BE2C (cell line): ENCODE measurements at regions not wholly inside any gene's neighbourhood (a gene's known extent, or its start where the extent isn't known, plus 50 kb on each side); places are given as distances from the start of the nearest gene placed in this dataset.

ENCODE experiments used
- DNase-seq: peaks from one replicate; pipeline ENCODE4 v3.0.0-alpha.2; 2020
- H3K27me3 ChIP-seq: fragments of 250-450 bp; sonication (Bioruptor Pico); 2 replicates; pipeline ENCODE4 v1.5.1; 2020; ENCODE audit warnings: mild to moderate bottlenecking
- H3K36me3 ChIP-seq: fragments of 250-450 bp; sonication (Bioruptor Pico); 2 replicates; pipeline ENCODE4 v1.5.1; 2020; ENCODE audit warnings: mild to moderate bottlenecking
- H3K4me1 ChIP-seq: fragments of 250-450 bp; sonication (Bioruptor Pico); 2 replicates; pipeline ENCODE4 v1.5.1; 2020
- H3K4me3 ChIP-seq: 2 replicates; pipeline ENCODE4 v1.5.1; 2011; ENCODE audit warnings: low read depth, low read length
- H3K9me3 ChIP-seq: fragments of 250-450 bp; sonication (Bioruptor Pico); 2 replicates; pipeline ENCODE4 v1.5.1; 2020
- TF ChIP-seq, protein P1 (sequence below): IDR thresholded peaks from 2 replicates; pipeline ENCODE4 v1.5.1; 2012; ENCODE audit warnings: mild to moderate bottlenecking, low read depth, low read length

DNA sequence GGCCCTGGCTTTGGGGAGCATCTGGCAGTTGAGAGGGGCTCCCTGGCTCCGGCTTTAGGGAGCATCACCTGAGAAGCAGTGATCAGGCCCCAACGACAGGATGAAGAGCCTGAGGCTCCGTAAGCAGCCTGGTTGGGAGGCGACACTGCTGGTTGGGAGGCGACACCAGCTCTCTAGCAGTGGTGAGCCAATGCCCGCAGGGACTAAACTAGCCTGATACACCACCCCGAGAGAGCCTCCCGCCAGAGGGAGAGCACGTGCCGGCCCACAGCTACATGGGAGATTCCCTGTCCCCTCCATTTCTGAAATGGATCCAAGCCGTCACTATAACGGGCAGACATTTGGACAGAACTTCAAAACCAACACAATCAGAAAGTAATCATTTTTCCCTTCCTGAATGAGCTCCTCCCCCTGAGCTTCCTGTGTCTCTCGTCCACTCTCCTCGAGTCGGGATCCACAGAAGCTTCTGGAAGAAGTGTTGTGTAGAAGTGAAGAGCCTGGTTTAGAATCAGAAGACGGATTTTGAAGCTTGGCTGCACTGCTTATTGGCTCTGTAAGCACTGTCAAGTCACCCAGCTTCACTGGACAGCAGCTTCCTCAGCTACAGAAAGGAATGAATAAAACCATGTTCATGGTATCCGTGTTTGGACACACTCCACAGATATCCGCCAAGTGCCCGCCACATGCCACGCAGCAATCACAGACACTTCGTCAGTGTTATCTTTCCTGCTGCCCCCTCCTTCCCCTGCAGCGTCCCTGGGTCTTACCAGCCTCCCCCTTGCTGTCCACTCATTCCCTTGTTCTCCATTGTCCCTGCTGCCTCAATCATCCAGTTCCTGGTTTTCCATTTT, 199.6 kb downstream of the TTLL2 start:
- H3K4me3 ChIP-seq, result no peak overlapping the region
- H3K27me3 ChIP-seq, result no peaks in the 10 kb centered on the region
- no peak for DNase-seq
- no peaks in the 10 kb centered on the region for H3K4me1 ChIP-seq
- TF ChIP-seq, protein P1, sequence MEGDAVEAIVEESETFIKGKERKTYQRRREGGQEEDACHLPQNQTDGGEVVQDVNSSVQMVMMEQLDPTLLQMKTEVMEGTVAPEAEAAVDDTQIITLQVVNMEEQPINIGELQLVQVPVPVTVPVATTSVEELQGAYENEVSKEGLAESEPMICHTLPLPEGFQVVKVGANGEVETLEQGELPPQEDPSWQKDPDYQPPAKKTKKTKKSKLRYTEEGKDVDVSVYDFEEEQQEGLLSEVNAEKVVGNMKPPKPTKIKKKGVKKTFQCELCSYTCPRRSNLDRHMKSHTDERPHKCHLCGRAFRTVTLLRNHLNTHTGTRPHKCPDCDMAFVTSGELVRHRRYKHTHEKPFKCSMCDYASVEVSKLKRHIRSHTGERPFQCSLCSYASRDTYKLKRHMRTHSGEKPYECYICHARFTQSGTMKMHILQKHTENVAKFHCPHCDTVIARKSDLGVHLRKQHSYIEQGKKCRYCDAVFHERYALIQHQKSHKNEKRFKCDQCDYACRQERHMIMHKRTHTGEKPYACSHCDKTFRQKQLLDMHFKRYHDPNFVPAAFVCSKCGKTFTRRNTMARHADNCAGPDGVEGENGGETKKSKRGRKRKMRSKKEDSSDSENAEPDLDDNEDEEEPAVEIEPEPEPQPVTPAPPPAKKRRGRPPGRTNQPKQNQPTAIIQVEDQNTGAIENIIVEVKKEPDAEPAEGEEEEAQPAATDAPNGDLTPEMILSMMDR, result no peak
- no peaks in the 10 kb centered on the region for H3K36me3 ChIP-seq
- H3K9me3 ChIP-seq, result no peaks in the 10 kb centered on the region

DNA sequence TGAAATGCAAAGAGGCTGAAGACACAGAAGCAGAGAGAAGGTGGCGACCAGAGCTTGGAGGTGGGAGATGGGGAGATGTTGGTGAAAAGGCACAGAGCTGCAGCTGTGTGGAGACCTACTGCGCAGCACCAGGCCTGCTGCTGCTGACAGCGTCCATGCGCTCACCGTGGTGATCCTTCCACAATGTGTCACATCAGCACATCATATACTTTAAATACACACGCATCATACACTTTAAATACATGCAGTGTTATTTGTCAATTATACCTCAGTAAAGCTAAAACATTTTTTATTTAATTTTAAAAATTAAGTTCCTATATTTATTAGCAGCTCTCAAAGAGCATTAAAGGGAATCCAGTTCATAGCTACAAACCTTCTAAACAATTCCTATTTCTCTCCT, 200.9 kb downstream of the TTLL2 start:
- Histone ChIP-seq H3K36me3 (no peaks in the 10 kb centered on the region), H3K4me3 (no peak overlapping the region), H3K9me3 (no peaks in the 10 kb centered on the region), H3K27me3 (no peaks in the 10 kb centered on the region), H3K4me1 (no peaks in the 10 kb centered on the region)
- no peak for DNase-seq
- TF ChIP-seq, protein P1, result no peak

DNA sequence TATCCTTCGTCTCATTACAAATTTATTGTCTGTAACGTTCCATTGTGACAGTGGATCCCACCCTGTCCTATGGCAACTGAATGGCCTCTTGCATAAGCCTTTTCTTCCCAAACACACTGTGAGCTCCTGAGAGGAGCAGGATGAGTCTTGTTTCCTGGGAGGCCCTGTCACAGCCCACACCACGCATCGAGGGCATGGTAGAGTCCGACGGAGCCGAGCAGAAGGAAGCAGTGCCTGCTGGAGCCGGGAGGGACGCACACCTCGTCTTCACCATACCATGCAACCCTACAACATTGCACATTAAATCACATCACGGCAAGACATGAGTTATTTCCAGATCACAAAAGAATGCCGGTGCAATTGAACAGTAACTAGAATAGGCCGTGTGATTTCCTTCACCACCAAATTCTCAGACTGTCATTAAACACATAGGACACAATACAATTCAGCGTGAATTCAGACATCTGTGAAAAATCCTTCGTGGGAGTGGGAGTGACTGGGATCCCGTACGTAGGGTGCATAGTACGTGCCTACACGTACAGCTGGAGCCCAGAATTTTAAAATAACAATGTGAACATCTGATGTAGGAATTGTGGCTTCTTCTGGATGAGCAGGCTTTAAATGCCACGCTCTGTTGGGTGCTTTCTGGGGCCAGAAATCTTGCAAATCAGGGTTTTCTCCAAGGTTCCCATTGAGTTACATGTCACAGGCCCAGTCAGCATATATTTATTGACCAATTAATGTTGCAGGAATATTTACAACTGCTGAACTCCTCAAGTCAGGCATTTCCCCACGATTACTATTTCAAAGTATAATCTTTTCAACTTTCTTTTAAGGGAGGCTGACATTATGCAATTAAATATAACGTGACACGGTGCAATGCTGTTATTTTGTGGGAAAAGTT, 201.8 kb downstream of the TTLL2 start:
- no peak for DNase-seq
- Histone ChIP-seq H3K36me3 (no peaks in the 10 kb centered on the region), H3K27me3 (no peaks in the 10 kb centered on the region), H3K4me1 (no peaks in the 10 kb centered on the region), H3K9me3 (no peaks in the 10 kb centered on the region), H3K4me3 (no peak overlapping the region)
- TF ChIP-seq, protein P1, result no peak

DNA sequence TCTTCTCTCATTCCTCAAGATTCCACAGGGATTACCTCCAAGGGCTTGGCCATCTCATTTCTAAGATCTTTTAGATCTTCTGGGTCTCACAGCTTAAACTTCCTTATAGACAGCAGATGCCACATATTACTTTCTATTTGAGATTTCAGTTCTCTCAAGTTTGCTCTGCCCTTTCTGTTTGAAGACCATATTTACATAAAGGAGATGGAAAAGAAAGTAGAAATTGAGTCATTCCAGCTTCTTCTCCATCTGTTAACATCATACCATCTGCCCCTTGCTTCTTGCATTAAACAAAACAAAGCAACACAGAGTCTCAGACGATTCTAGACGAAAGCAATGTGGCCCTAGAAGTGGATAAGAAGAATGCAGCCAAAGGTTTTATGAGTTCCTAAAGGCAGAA, 203.4 kb downstream of the TTLL2 start:
- Histone ChIP-seq H3K4me1 (no peaks in the 10 kb centered on the region), H3K36me3 (no peaks in the 10 kb centered on the region), H3K9me3 (no peaks in the 10 kb centered on the region), H3K4me3 (no peak overlapping the region), H3K27me3 (no peaks in the 10 kb centered on the region)
- no peak for DNase-seq
- TF ChIP-seq, protein P1, result no peak

DNA sequence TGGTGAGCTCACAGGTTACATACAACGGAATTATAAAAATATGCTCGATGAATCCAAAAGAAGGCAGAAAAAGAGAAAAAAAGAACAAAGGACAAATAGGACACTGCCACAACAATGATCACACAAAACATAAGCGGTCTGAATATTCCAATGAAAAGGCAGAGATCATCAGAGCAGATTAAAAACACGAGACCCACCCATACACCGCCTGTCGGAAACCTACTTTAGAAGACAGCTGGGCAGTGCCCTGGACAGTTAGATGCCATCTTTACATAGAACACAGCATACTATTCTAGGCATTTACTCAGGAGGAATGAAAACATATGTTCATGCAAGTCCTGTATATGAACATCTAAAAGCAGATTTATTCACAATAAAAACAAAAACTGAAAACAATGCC, 204.1 kb downstream of the TTLL2 start:
- no peak for DNase-seq
- H3K9me3 ChIP-seq, result no peaks in the 10 kb centered on the region
- TF ChIP-seq, protein P1, result no peak

More for the DNA sequence above, 204.1 kb downstream of the TTLL2 start:
- Histone ChIP-seq H3K4me1 (no peaks in the 10 kb centered on the region), H3K27me3 (no peaks in the 10 kb centered on the region), H3K36me3 (no peaks in the 10 kb centered on the region), H3K4me3 (no peak overlapping the region)
